ENCODE measurements at regions not wholly inside any gene's neighbourhood (a gene's known extent, or its start where the extent isn't known, plus 50 kb on each side); places are given as distances from the start of the nearest gene placed in this dataset.

DNA sequence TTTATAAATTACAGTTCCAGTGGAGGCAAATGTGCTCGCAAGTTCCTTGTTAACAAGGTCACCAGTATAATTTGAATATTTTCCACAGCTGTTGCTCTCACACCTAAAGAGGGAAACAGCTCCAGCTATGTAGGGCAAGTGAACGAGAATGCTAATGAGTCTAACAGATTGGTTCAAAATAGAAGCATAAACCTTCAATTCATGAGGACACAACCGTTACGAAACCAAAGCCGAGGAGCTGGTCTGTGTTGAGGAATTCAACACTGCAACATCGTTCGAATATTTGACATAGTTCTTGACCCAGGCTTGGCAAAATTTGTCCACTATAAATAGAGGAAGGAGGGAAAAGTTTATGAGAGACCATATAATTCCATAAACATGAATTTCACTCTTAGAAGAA lies 161.3 kb downstream of the KLF6 start:
- H3K4me1 Mint-ChIP-seq: peaks cover 36% of the 10 kb centered on the region
- ChIA-PET POLR2A (no interaction called here), CTCF (no interaction called here)
- H3K4me2 ChIP-seq (replicated peaks; ENCODE audit: low read depth, low read length, poor library complexity, severe bottlenecking): peak overlapping the region; percentile 19
- WGBS (ENCODE audit: insufficient coverage): no CpG with 5 or more reads among the region's 7 CpGs
- no peak overlapping the region for H3K4me3 ChIP-seq (ENCODE audit: control extremely low read depth in 1 of 5, extremely low read depth in 1 of 5, insufficient read depth in 1 of 5, low read depth in 2 of 5, low read length in 4 of 5)
- no peaks in the 10 kb centered on the region for H4K20me1 ChIP-seq (ENCODE audit: control insufficient read depth, insufficient read depth, low read length, poor library complexity, severe bottlenecking)
- no peaks in the 10 kb centered on the region for H3K36me3 ChIP-seq (replicated peaks in 1 of 2; ENCODE audit: control extremely low read depth in 1 of 2, control insufficient read depth in 1 of 2, extremely low read depth in 1 of 2, insufficient read depth in 2 of 2, low read length in 1 of 2)
- no peak overlapping the region for H2AFZ ChIP-seq (ENCODE audit: insufficient read depth, low read depth, low read length, poor library complexity, severe bottlenecking)
- peaks cover 4% of the 10 kb centered on the region for H3K9me3 Mint-ChIP-seq (ENCODE audit: insufficient read depth)
- DNase-seq (no peak), ATAC-seq (ENCODE audit: low read depth) (peak; percentile 33)
- no peaks in the 10 kb centered on the region for H3K27me3 ChIP-seq (replicated peaks in 1 of 4; ENCODE audit: control extremely low read depth in 1 of 4, control insufficient read depth in 3 of 4, insufficient read depth in 4 of 4, low read length in 3 of 4)
- peaks cover 2 to 10% (median 4%) of the 10 kb centered on the region in 3 donors for H3K9me3 ChIP-seq (ENCODE audit: control extremely low read depth in 1 of 3, control insufficient read depth in 2 of 3, insufficient read depth in 1 of 3, low read length in 2 of 3)
- H3K4me3 Mint-ChIP-seq: peak overlapping the region; percentile 10
- H3K27ac ChIP-seq (ENCODE audit: low read length in 2 of 2): no peak overlapping the region
- peaks cover 27 to 28% of the 10 kb centered on the region in 2 donors for H3K4me1 ChIP-seq (ENCODE audit: control insufficient read depth in 2 of 2, insufficient read depth in 2 of 2, low read length in 2 of 2)
- H3K27ac Mint-ChIP-seq: no peak overlapping the region
- intact Hi-C loops (cut with micrococcal nuclease): no loop called here
- no peaks in the 10 kb centered on the region for H3K79me2 ChIP-seq (ENCODE audit: control insufficient read depth, insufficient read depth, low read length)
- peak overlapping the region; percentile 6 for H3K9ac ChIP-seq (ENCODE audit: low read length)
- TF ChIP-seq EZH2 (IDR thresholded peaks at IDR 0.05; ENCODE audit: borderline replicate concordance, insufficient read depth, low read depth, low read length, poor library complexity, severe bottlenecking): no peak
- TF ChIP-seq, protein P1, sequence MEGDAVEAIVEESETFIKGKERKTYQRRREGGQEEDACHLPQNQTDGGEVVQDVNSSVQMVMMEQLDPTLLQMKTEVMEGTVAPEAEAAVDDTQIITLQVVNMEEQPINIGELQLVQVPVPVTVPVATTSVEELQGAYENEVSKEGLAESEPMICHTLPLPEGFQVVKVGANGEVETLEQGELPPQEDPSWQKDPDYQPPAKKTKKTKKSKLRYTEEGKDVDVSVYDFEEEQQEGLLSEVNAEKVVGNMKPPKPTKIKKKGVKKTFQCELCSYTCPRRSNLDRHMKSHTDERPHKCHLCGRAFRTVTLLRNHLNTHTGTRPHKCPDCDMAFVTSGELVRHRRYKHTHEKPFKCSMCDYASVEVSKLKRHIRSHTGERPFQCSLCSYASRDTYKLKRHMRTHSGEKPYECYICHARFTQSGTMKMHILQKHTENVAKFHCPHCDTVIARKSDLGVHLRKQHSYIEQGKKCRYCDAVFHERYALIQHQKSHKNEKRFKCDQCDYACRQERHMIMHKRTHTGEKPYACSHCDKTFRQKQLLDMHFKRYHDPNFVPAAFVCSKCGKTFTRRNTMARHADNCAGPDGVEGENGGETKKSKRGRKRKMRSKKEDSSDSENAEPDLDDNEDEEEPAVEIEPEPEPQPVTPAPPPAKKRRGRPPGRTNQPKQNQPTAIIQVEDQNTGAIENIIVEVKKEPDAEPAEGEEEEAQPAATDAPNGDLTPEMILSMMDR (IDR thresholded peaks at IDR 0.05): no peak
- H3K27me3 Mint-ChIP-seq: peaks cover 6% of the 10 kb centered on the region

DNA sequence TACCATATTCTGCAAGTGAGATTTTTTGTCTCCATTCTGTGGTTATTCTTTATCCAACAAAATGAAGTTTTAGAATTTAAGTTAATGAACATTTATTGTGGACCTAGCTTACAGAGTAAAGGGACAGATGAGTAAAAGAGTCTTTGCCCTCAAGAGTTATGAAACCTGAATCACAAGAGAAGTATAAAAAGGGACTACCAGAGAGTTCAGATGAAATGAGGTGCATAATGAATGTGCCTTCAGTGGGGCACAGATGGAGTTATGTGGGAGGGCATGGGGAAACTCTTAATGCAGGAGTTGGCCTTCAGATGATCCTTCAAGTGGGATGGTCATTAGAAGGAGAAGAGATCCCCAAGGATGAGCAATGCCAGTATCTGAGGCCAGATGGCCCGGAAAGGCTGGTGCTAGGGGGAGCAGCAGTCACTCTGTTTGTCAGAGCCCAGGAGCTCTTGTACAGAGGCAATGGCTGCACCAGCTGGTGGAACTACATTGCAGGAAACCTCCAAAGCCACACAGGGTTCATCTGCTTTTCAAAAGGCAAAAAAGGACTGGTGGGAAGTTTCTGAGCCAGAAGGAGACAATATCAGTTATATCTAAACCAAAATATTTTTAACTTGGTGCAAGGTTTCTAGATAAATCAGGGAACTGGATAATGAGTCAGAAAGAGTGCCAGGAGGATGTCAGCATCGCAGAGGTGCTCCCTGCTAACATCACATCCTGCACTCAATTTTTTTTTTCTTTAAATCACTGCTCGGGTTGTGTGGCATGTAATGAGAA lies 162.0 kb downstream of the KLF6 start:
- no peaks in the 10 kb centered on the region for H3K27me3 ChIP-seq (replicated peaks in 1 of 4; ENCODE audit: control extremely low read depth in 1 of 4, control insufficient read depth in 3 of 4, insufficient read depth in 4 of 4, low read length in 3 of 4)
- peak overlapping the region; percentile 10 for H3K4me3 Mint-ChIP-seq
- H3K4me3 ChIP-seq (ENCODE audit: control extremely low read depth in 1 of 5, extremely low read depth in 1 of 5, insufficient read depth in 1 of 5, low read depth in 2 of 5, low read length in 4 of 5): no peak overlapping the region
- TF ChIP-seq EZH2 (IDR thresholded peaks at IDR 0.05; ENCODE audit: borderline replicate concordance, insufficient read depth, low read depth, low read length, poor library complexity, severe bottlenecking): no peak
- TF ChIP-seq, protein P1 (IDR thresholded peaks at IDR 0.05): no peak
- peaks cover 4% of the 10 kb centered on the region for H3K9me3 Mint-ChIP-seq (ENCODE audit: insufficient read depth)
- 56% methylated on average over 1 of the region's 3 CpGs for WGBS (ENCODE audit: insufficient coverage)
- peak overlapping the region; percentile 19 for H3K4me2 ChIP-seq (replicated peaks; ENCODE audit: low read depth, low read length, poor library complexity, severe bottlenecking)
- H3K9me3 ChIP-seq (ENCODE audit: control extremely low read depth in 1 of 3, control insufficient read depth in 2 of 3, insufficient read depth in 1 of 3, low read length in 2 of 3): peaks cover 2 to 10% (median 4%) of the 10 kb centered on the region in 3 donors
- H3K4me1 Mint-ChIP-seq: peaks cover 36% of the 10 kb centered on the region
- ATAC-seq (ENCODE audit: low read depth) (no peak), DNase-seq (no peak)
- no peaks in the 10 kb centered on the region for H4K20me1 ChIP-seq (ENCODE audit: control insufficient read depth, insufficient read depth, low read length, poor library complexity, severe bottlenecking)
- no peak overlapping the region for H2AFZ ChIP-seq (ENCODE audit: insufficient read depth, low read depth, low read length, poor library complexity, severe bottlenecking)
- no peaks in the 10 kb centered on the region for H3K36me3 ChIP-seq (replicated peaks in 1 of 2; ENCODE audit: control extremely low read depth in 1 of 2, control insufficient read depth in 1 of 2, extremely low read depth in 1 of 2, insufficient read depth in 2 of 2, low read length in 1 of 2)
- no peak overlapping the region for H3K27ac Mint-ChIP-seq
- H3K9ac ChIP-seq (ENCODE audit: low read length): peak overlapping the region; percentile 6
- no peaks in the 10 kb centered on the region for H3K79me2 ChIP-seq (ENCODE audit: control insufficient read depth, insufficient read depth, low read length)
- peaks cover 6% of the 10 kb centered on the region for H3K27me3 Mint-ChIP-seq
- ChIA-PET CTCF (interaction anchor here (1.5 kb wide), 1 partner anchor 1024 kb away, joined by 3 read pairs; no protein-coding TSS in a partner anchor), POLR2A (no interaction called here)
- no peak overlapping the region for H3K27ac ChIP-seq (ENCODE audit: low read length in 2 of 2)
- H3K4me1 ChIP-seq (ENCODE audit: control insufficient read depth in 2 of 2, insufficient read depth in 2 of 2, low read length in 2 of 2): peaks cover 27 to 28% of the 10 kb centered on the region in 2 donors
- intact Hi-C loops (cut with micrococcal nuclease): no loop called here

All from B cell (primary cell).